ENCODE measurements at regions not wholly inside any gene's neighbourhood (a gene's known extent, or its start where the extent isn't known, plus 50 kb on each side); places are given as distances from the start of the nearest gene placed in this dataset.
A peak's percentile ranks its signal among the peaks of the same experiment; 100 is the strongest.
"Not testable (repeated sequence)": the region's sequence is repeated elsewhere in the genome, so short reads cannot be mapped to it uniquely, and the experiment has no call there.

GRCh38 chr9:62655705-62656104 lies 1465.9 kb downstream of the SPATA31A7 start:
- CTCF ChIA-PET; H3K27me3 Mint-ChIP-seq; H3K4me1 Mint-ChIP-seq; H3K9me3 Mint-ChIP-seq; H3K4me3 Mint-ChIP-seq; H3K36me3 Mint-ChIP-seq (ENCODE audit: low read depth); POLR2A ChIA-PET; H3K27ac Mint-ChIP-seq; DNase-seq: not testable (repeated sequence)

GRCh38 chr9:62662733-62663507 lies 1473.1 kb downstream of the SPATA31A7 start:
- POLR2A ChIA-PET; DNase-seq; H3K36me3 Mint-ChIP-seq (ENCODE audit: low read depth); H3K4me1 Mint-ChIP-seq; CTCF ChIA-PET; H3K9me3 Mint-ChIP-seq; H3K4me3 Mint-ChIP-seq; H3K27ac Mint-ChIP-seq; H3K27me3 Mint-ChIP-seq: not testable (repeated sequence)

- DNase-seq; H3K4me1 Mint-ChIP-seq; H3K27ac Mint-ChIP-seq; CTCF ChIA-PET; H3K36me3 Mint-ChIP-seq (ENCODE audit: low read depth); POLR2A ChIA-PET; H3K9me3 Mint-ChIP-seq; H3K27me3 Mint-ChIP-seq; H3K4me3 Mint-ChIP-seq: not testable (repeated sequence)
Observed at GRCh38 chr9:62663512-62663911, 1473.7 kb downstream of the SPATA31A7 start.

GRCh38 chr9:62667137-62667824 lies 1477.4 kb downstream of the SPATA31A7 start:
- H3K27me3 Mint-ChIP-seq; H3K4me1 Mint-ChIP-seq; H3K9me3 Mint-ChIP-seq; CTCF ChIA-PET; POLR2A ChIA-PET; DNase-seq; H3K36me3 Mint-ChIP-seq (ENCODE audit: low read depth); H3K4me3 Mint-ChIP-seq: not testable (repeated sequence)
- peak overlapping the region; percentile 64 for H3K27ac Mint-ChIP-seq

- POLR2A ChIA-PET; DNase-seq; H3K27me3 Mint-ChIP-seq; H3K27ac Mint-ChIP-seq; H3K4me1 Mint-ChIP-seq; H3K9me3 Mint-ChIP-seq; H3K4me3 Mint-ChIP-seq; CTCF ChIA-PET; H3K36me3 Mint-ChIP-seq (ENCODE audit: low read depth): not testable (repeated sequence)
Observed at GRCh38 chr9:62677016-62677415, 1487.2 kb downstream of the SPATA31A7 start.

- CTCF ChIA-PET; H3K27me3 Mint-ChIP-seq; DNase-seq; H3K4me1 Mint-ChIP-seq; POLR2A ChIA-PET; H3K36me3 Mint-ChIP-seq (ENCODE audit: low read depth); H3K9me3 Mint-ChIP-seq; H3K4me3 Mint-ChIP-seq; H3K27ac Mint-ChIP-seq: not testable (repeated sequence)
Observed at GRCh38 chr9:62678336-62678735, 1488.5 kb downstream of the SPATA31A7 start.

- H3K27me3 Mint-ChIP-seq; H3K4me3 Mint-ChIP-seq; H3K9me3 Mint-ChIP-seq; POLR2A ChIA-PET; H3K36me3 Mint-ChIP-seq (ENCODE audit: low read depth); H3K27ac Mint-ChIP-seq; H3K4me1 Mint-ChIP-seq; CTCF ChIA-PET; DNase-seq: not testable (repeated sequence)
Observed at GRCh38 chr9:62679020-62679419, 1489.2 kb downstream of the SPATA31A7 start.

GRCh38 chr9:62684833-62685647 lies 1495.2 kb downstream of the SPATA31A7 start:
- H3K27ac Mint-ChIP-seq; H3K9me3 Mint-ChIP-seq; H3K36me3 Mint-ChIP-seq (ENCODE audit: low read depth); DNase-seq; H3K4me3 Mint-ChIP-seq; H3K27me3 Mint-ChIP-seq; CTCF ChIA-PET; POLR2A ChIA-PET; H3K4me1 Mint-ChIP-seq: not testable (repeated sequence)

- H3K4me1 Mint-ChIP-seq; DNase-seq; H3K4me3 Mint-ChIP-seq; H3K9me3 Mint-ChIP-seq; POLR2A ChIA-PET; H3K36me3 Mint-ChIP-seq (ENCODE audit: low read depth); CTCF ChIA-PET; H3K27me3 Mint-ChIP-seq; H3K27ac Mint-ChIP-seq: not testable (repeated sequence)
Observed at GRCh38 chr9:62686313-62686712, 1496.5 kb downstream of the SPATA31A7 start.

- POLR2A ChIA-PET; DNase-seq; H3K27me3 Mint-ChIP-seq; H3K4me1 Mint-ChIP-seq; CTCF ChIA-PET; H3K36me3 Mint-ChIP-seq (ENCODE audit: low read depth); H3K9me3 Mint-ChIP-seq; H3K4me3 Mint-ChIP-seq; H3K27ac Mint-ChIP-seq: not testable (repeated sequence)
Observed at GRCh38 chr9:62693019-62693418, 1503.2 kb downstream of the SPATA31A7 start.

GRCh38 chr9:62711317-62711716 lies 1521.5 kb downstream of the SPATA31A7 start:
- H3K27ac Mint-ChIP-seq; CTCF ChIA-PET; DNase-seq; H3K27me3 Mint-ChIP-seq; H3K36me3 Mint-ChIP-seq (ENCODE audit: low read depth); H3K4me1 Mint-ChIP-seq; H3K9me3 Mint-ChIP-seq; POLR2A ChIA-PET; H3K4me3 Mint-ChIP-seq: not testable (repeated sequence)

- POLR2A ChIA-PET; H3K4me3 Mint-ChIP-seq; H3K27ac Mint-ChIP-seq; DNase-seq; H3K36me3 Mint-ChIP-seq (ENCODE audit: low read depth); H3K4me1 Mint-ChIP-seq; H3K27me3 Mint-ChIP-seq; H3K9me3 Mint-ChIP-seq; CTCF ChIA-PET: not testable (repeated sequence)
Observed at GRCh38 chr9:62725580-62725979, 1535.7 kb downstream of the SPATA31A7 start.

- POLR2A ChIA-PET; H3K4me1 Mint-ChIP-seq; H3K27ac Mint-ChIP-seq; H3K36me3 Mint-ChIP-seq (ENCODE audit: low read depth); H3K9me3 Mint-ChIP-seq; DNase-seq; H3K4me3 Mint-ChIP-seq; H3K27me3 Mint-ChIP-seq; CTCF ChIA-PET: not testable (repeated sequence)
Observed at GRCh38 chr9:62730229-62731000, 1540.6 kb downstream of the SPATA31A7 start.

All from activated CD4-positive, alpha-beta T cell treated with anti-CD3 and anti-CD28 coated beads, Interleukin-2, amount 10 ng/mL, durations not matched to agents 7 days and 5 days (primary cell).